Mesendoderm (in vitro differentiated cells): ENCODE measurements at regions not wholly inside any gene's neighbourhood (a gene's known extent, or its start where the extent isn't known, plus 50 kb on each side); places are given as distances from the start of the nearest gene placed in this dataset.

ENCODE experiments used
- DNase-seq: peaks from one replicate; pipeline ENCODE4 v3.0.0; 2013
- H2AK5ac ChIP-seq: 2 replicates; pipeline ENCODE4 v1.6.1; 2013; ENCODE audit warnings: low read length, inconsistent platforms
- H2BK120ac ChIP-seq: 2 replicates; pipeline ENCODE4 v1.6.1; 2013; ENCODE audit warnings: low read depth, mild to moderate bottlenecking, low read length, moderate library complexity, mixed read lengths
- H2BK15ac ChIP-seq: replicated peaks from 2 replicates; pipeline ENCODE4 v1.6.1; 2013; ENCODE audit warnings: low read depth, mild to moderate bottlenecking, moderate library complexity
- H2BK5ac ChIP-seq: 2 replicates; pipeline ENCODE4 v1.6.1; 2013; ENCODE audit warnings: low read length, inconsistent platforms
- H3K18ac ChIP-seq: 2 replicates; pipeline ENCODE4 v1.6.1; 2013; ENCODE audit warnings: mild to moderate bottlenecking, low read length, mixed read lengths
- H3K23ac ChIP-seq: one replicate; pipeline ENCODE4 v1.6.1; 2013; ENCODE audit warnings: low read length
- H3K27ac ChIP-seq: 2 replicates; pipeline ENCODE4 v1.5.1; 2013; ENCODE audit warnings: low read depth, mild to moderate bottlenecking, inconsistent platforms, low read length, moderate library complexity
- H3K27me3 ChIP-seq: 2 replicates; pipeline ENCODE4 v1.6.1; 2013; ENCODE audit warnings: low read length, control low read depth, mild to moderate bottlenecking, inconsistent platforms; ENCODE audit not compliant: insufficient read depth, poor library complexity
- H3K36me3 ChIP-seq: 2 replicates; pipeline ENCODE4 v1.6.1; 2013; ENCODE audit warnings: low read length, inconsistent platforms; ENCODE audit not compliant: control insufficient read depth, insufficient read depth
- H3K4ac ChIP-seq: one replicate; pipeline ENCODE4 v1.6.1; 2013; ENCODE audit warnings: low read depth, mild to moderate bottlenecking, low read length, moderate library complexity
- H3K4me1 ChIP-seq: 2 replicates; pipeline ENCODE4 v1.6.1; 2013; ENCODE audit warnings: low read depth, low read length, inconsistent platforms; ENCODE audit not compliant: control insufficient read depth
- H3K4me2 ChIP-seq: 2 replicates; pipeline ENCODE4 v1.6.1; 2013; ENCODE audit warnings: low read length
- H3K4me3 ChIP-seq: 2 replicates; pipeline ENCODE4 v1.5.1; 2013; ENCODE audit warnings: mild to moderate bottlenecking, low read length
- H3K56ac ChIP-seq: one replicate; pipeline ENCODE4 v1.6.1; 2013; ENCODE audit warnings: low read length
- H3K79me1 ChIP-seq: 2 replicates; pipeline ENCODE4 v1.6.1; 2013; ENCODE audit warnings: low read length, inconsistent platforms
- H3K79me2 ChIP-seq: 2 replicates; pipeline ENCODE4 v1.6.1; 2013; ENCODE audit warnings: mild to moderate bottlenecking, low read length; ENCODE audit not compliant: control insufficient read depth, insufficient read depth
- H3K9ac ChIP-seq: 2 replicates; pipeline ENCODE4 v1.6.1; 2013; ENCODE audit warnings: low read length, inconsistent platforms
- H4K5ac ChIP-seq: one replicate; pipeline ENCODE4 v1.6.1; 2013; ENCODE audit warnings: low read length
- H4K8ac ChIP-seq: one replicate; pipeline ENCODE4 v1.6.1; 2013; ENCODE audit warnings: low read depth, mild to moderate bottlenecking, control low read depth, low read length, moderate library complexity
- WGBS: extraction: QIAGEN DNeasy Blood & Tissue Kit; methylation state at CpG from one replicate; pipeline ENCODE4 v1.1.7; 2013; ENCODE audit warnings: low lambda C conversion rate, missing lambda C conversion rate; ENCODE audit not compliant: insufficient coverage; ENCODE audit errors: extremely low coverage; 5-methylcytosine and 5-hydroxymethylcytosine counted together

- Histone ChIP-seq H4K8ac (no peak overlapping the region), H2AK5ac (no peak overlapping the region), H3K56ac (no peak overlapping the region), H3K4me1 (no peaks in the 10 kb centered on the region), H4K5ac (no peak overlapping the region), H3K79me1 (no peaks in the 10 kb centered on the region), H2BK120ac (no peak overlapping the region), H3K36me3 (no peaks in the 10 kb centered on the region), H3K9ac (no peak overlapping the region), H3K18ac (no peak overlapping the region), H3K4me2 (no peak overlapping the region), H3K27me3 (no peaks in the 10 kb centered on the region), H3K23ac (no peak overlapping the region), H3K79me2 (no peaks in the 10 kb centered on the region), H2BK15ac (no peak overlapping the region), H3K27ac (no peak overlapping the region), H3K4me3 (no peak overlapping the region), H3K4ac (no peak overlapping the region), H2BK5ac (no peak overlapping the region)
- WGBS = no CpG with 5 or more reads among the region's 15 CpGs
- DNase-seq = no peak
Measured at GRCh38 chr20:50390685-50391443, 119.3 kb upstream of the PTPN1 start.

GRCh38 chr20:50391444-50392137, 118.6 kb upstream of the PTPN1 start:
- Histone ChIP-seq H3K79me2 (no peaks in the 10 kb centered on the region), H3K9ac (no peak overlapping the region), H3K56ac (no peak overlapping the region), H2BK120ac (no peak overlapping the region), H4K5ac (no peak overlapping the region), H4K8ac (no peak overlapping the region), H2BK5ac (no peak overlapping the region), H3K4me2 (no peak overlapping the region), H3K27ac (no peak overlapping the region), H3K4ac (no peak overlapping the region), H3K4me1 (no peaks in the 10 kb centered on the region), H3K36me3 (no peaks in the 10 kb centered on the region), H3K23ac (no peak overlapping the region), H3K18ac (no peak overlapping the region), H2AK5ac (no peak overlapping the region), H2BK15ac (no peak overlapping the region), H3K79me1 (no peaks in the 10 kb centered on the region), H3K27me3 (no peaks in the 10 kb centered on the region), H3K4me3 (no peak overlapping the region)
- no CpG with 5 or more reads among the region's 15 CpGs for WGBS
- DNase-seq = no peak

- no peak for DNase-seq
- no CpG with 5 or more reads among the region's 9 CpGs for WGBS
- no peaks in the 10 kb centered on the region for H3K79me2 ChIP-seq
Measured at GRCh38 chr20:50392138-50392866, 117.9 kb upstream of the PTPN1 start.

GRCh38 chr20:50393242-50393641, 116.9 kb upstream of the PTPN1 start:
- H3K18ac ChIP-seq = no peak overlapping the region
- no peaks in the 10 kb centered on the region for H3K79me2 ChIP-seq
- WGBS = no CpG with 5 or more reads among the region's 6 CpGs
- no peak overlapping the region for H2BK15ac ChIP-seq
- H3K4ac ChIP-seq = no peak overlapping the region
- H2BK120ac ChIP-seq = no peak overlapping the region
- H3K4me3 ChIP-seq = no peak overlapping the region
- H3K23ac ChIP-seq = no peak overlapping the region
- H3K79me1 ChIP-seq = no peaks in the 10 kb centered on the region
- H3K56ac ChIP-seq = no peak overlapping the region
- no peak overlapping the region for H3K9ac ChIP-seq
- H4K5ac ChIP-seq = no peak overlapping the region
- no peak overlapping the region for H4K8ac ChIP-seq
- H3K27me3 ChIP-seq = no peaks in the 10 kb centered on the region
- H2BK5ac ChIP-seq = no peak overlapping the region
- no peak overlapping the region for H3K27ac ChIP-seq
- DNase-seq = no peak
- no peaks in the 10 kb centered on the region for H3K4me1 ChIP-seq
- H2AK5ac ChIP-seq = no peak overlapping the region
- H3K4me2 ChIP-seq = no peak overlapping the region
- no peaks in the 10 kb centered on the region for H3K36me3 ChIP-seq

More at GRCh38 chr20:50392138-50392866, 117.9 kb upstream of the PTPN1 start:
- no peak overlapping the region for H2BK5ac ChIP-seq
- no peaks in the 10 kb centered on the region for H3K4me1 ChIP-seq
- no peak overlapping the region for H3K4me2 ChIP-seq
- H3K27ac ChIP-seq = no peak overlapping the region
- no peak overlapping the region for H3K9ac ChIP-seq
- no peak overlapping the region for H2BK120ac ChIP-seq
- no peak overlapping the region for H3K23ac ChIP-seq
- no peaks in the 10 kb centered on the region for H3K79me1 ChIP-seq
- no peaks in the 10 kb centered on the region for H3K36me3 ChIP-seq
- no peak overlapping the region for H2AK5ac ChIP-seq
- H3K18ac ChIP-seq = no peak overlapping the region
- no peak overlapping the region for H3K4me3 ChIP-seq
- H3K27me3 ChIP-seq = no peaks in the 10 kb centered on the region
- no peak overlapping the region for H2BK15ac ChIP-seq
- H3K56ac ChIP-seq = no peak overlapping the region
- no peak overlapping the region for H4K5ac ChIP-seq
- no peak overlapping the region for H3K4ac ChIP-seq
- H4K8ac ChIP-seq = no peak overlapping the region

GRCh38 chr20:50393990-50394561, 116.1 kb upstream of the PTPN1 start:
- Histone ChIP-seq H2BK120ac (no peak overlapping the region), H3K23ac (no peak overlapping the region), H3K18ac (no peak overlapping the region), H3K27me3 (no peaks in the 10 kb centered on the region), H4K8ac (no peak overlapping the region), H3K79me1 (no peaks in the 10 kb centered on the region), H3K79me2 (no peaks in the 10 kb centered on the region), H3K4me2 (no peak overlapping the region), H3K4me3 (no peak overlapping the region), H2BK5ac (no peak overlapping the region), H3K56ac (no peak overlapping the region), H2AK5ac (no peak overlapping the region), H3K4me1 (no peaks in the 10 kb centered on the region), H3K4ac (no peak overlapping the region), H3K36me3 (no peaks in the 10 kb centered on the region), H3K27ac (no peak overlapping the region), H3K9ac (no peak overlapping the region), H4K5ac (no peak overlapping the region), H2BK15ac (no peak overlapping the region)
- DNase-seq = no peak
- WGBS = no CpG with 5 or more reads among the region's 24 CpGs
